T-helper 2 cell (primary cell): ENCODE measurements at regions not wholly inside any gene's neighbourhood (a gene's known extent, or its start where the extent isn't known, plus 50 kb on each side); places are given as distances from the start of the nearest gene placed in this dataset.
A peak's percentile ranks its signal among the peaks of the same experiment; 100 is the strongest.

Source experiments
- DNase-seq, 5 experiments: peaks; one replicate each; pipeline versions ENCODE4 v3.0.0 to v3.0.0-alpha.2; 2012 to 2022

DNA sequence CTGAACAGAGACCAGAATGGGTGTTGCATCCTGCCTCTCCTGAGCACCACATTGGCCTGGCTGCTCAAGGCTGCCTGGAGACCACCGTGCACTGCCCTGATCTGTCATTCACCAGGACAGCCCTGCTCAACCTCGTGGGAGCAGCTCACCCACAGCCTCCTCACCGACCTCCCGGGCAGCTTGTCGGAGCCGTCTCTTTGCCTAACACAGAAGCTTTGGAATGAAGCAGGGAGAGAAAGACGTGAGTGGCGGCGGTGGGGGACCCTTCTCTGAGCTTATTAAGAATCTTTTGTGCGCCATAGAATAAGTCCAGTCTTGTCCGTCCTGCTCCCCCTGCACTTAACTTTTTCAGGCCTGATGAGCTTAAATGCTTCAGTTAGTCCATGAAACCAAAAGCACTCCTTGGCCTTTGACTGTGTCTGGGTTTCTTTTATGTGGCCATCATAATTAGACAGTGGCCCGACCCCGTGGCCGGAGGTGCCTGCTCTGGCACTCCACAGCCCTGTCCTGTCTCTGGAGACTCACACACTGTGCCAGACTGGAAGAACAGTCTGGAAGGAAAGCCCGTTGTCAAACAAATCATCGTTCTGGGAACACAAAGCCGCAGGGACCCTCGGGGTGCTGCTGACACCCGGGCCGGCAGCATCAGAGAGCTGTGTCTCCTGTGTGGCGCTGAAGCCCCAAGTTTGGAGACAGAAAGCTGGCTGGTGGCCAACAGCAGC, 192.8 kb downstream of the BCOR start:
- no peak for DNase-seq

- no peak for DNase-seq
Measured at GRCh38 chrX:39905538-39905891, 192.2 kb downstream of the BCOR start.

GRCh38 chrX:39905946-39906345, 191.8 kb downstream of the BCOR start:
- no peak for DNase-seq

- no peak for DNase-seq
Measured at GRCh38 chrX:39907964-39908661, 189.6 kb downstream of the BCOR start.

GRCh38 chrX:39909996-39910395, 187.8 kb downstream of the BCOR start:
- no peak for DNase-seq

- no peak for DNase-seq
Measured at GRCh38 chrX:39910651-39911050, 187.1 kb downstream of the BCOR start.

- no peak for DNase-seq
Measured at GRCh38 chrX:39911278-39911897, 186.4 kb downstream of the BCOR start.

GRCh38 chrX:39912126-39912525, 185.6 kb downstream of the BCOR start:
- no peak for DNase-seq

DNA sequence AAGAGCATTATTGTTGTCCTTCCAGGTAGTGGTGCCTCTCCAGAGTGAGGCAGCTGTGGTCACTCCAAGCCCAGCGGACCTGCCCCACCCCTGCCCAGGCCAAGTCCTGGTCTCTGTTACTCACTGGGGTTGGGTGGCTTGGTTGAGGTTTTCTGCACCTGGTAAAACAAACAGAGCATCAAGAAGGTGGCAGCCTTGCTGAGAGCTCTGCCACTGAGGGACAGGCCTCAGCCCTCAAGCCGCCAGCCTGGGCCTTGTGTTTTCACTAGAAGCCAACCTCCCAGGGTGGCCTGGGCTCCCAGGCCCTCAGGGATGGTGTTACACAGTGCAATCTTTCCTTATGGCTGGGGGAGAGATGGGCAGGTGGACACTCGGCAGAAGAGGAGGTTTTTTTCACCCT, 182.7 kb downstream of the BCOR start:
- no peak for DNase-seq

GRCh38 chrX:39915596-39915995, 182.2 kb downstream of the BCOR start:
- no peak for DNase-seq

DNA sequence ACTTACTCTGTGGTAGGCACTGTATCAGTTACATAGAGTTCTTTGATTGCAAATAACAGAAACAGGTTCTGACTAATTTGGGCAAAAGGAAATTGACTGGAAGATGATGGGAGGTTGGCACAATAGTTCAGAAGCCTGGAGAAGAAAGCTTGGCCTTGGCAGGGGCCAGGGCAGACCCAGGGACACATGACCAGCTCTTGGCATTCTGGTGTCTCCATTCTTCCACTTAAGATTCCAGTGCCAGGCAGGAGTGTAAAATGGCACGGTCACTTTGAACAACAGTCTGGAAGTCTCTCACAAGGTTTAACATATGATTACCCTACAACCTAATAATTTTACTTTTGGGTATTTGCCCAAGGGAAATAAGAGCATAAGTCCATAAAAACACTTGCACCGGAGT, 175.9 kb downstream of the BCOR start:
- DNase-seq, result no peak

- DNase-seq, result no peak
Measured at GRCh38 chrX:39922488-39922887, 175.3 kb downstream of the BCOR start.

DNA sequence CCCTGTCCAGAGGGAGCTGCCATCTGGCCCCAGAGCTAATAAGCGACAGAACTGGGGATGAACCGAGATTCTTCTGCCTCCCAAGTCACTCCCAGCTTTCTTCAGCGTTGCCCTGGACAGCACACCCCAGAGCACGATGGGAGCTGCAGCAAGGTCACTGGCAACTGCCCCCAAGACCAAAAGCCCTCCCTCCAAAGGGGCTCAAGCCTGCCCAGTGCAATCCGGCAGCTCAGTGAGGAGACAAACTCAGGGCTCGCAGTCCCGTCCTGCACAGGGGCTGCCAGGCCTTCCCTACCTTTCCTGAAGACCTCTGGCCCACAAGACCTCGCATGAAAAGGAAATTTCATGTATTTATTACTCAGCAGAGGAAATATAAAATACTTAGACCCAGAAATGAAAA, 174.8 kb downstream of the BCOR start:
- no peak for DNase-seq

GRCh38 chrX:39927380-39927779, 170.4 kb downstream of the BCOR start:
- no peak for DNase-seq

DNA sequence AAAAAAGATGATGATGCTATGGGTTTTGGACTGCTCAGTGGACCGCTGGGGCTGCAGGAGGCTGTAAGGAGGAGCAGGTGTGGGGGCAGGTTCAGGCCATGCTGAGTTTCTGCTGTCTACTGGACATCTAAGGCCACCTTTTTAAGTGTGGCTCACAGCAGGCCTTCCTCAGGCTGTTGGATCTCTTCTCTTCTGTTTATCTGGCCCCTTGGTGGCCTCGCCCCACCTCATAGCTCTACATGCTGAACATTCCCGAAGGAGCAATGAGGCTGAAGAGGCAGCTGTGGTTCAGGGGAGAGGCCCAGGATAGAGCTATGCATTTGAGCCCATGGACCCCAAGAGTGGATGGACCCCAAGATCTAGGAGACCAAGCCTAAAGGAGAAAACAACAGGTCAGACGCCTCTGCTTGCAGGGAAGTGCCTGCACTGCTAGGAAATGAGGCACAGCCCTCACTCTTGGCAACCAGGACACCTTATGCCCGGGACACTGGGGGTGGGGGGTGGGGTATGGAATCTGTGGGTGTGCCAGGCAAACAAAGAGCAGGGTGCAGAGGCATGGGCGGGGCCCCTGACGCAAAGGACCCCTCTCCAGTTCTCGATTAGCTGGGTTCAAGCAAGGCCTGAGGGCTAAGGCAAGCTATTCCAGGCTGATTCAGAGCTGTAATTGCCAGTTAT, 168.9 kb downstream of the BCOR start:
- DNase-seq, result no peak

- no peak for DNase-seq
Measured at GRCh38 chrX:39929379-39930025, 168.3 kb downstream of the BCOR start.

DNA sequence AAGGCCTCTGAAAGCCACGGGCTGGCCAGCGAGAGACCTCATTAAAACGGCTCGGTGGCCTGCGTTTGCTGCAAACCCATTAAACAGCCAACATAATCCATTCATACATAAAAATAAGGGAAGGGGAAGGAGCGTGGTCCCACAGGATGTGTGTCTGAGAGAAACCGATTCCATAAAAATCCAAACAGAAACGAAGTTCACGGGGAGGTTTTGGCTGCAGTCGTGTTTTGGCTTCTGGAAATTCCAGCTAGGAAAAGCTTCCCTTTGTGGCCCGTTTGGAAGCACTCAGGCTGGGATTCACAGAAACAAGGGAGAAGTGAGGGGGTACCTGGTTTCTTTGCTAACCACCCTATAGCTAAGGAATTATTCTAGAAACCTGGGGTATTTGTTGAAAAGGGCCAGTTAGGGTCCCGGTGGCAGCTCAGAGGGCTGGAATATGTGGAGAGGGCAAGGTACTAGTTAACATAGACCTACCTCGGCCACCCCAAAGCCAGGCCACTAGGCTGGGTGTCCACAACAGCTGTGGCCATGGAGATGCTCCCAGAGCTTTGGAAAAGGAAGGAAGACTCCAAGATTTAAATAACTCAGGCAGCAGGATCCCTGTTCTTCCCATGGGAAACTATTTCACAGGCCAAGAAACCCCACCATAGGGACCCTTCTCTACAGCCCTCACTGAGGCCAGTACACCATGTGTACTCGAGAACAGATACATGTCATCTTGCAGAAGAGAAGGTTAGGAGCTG, 166.8 kb downstream of the BCOR start:
- DNase-seq, result no peak

- no peak for DNase-seq
Measured at GRCh38 chrX:39931529-39932282, 166.1 kb downstream of the BCOR start.

DNA sequence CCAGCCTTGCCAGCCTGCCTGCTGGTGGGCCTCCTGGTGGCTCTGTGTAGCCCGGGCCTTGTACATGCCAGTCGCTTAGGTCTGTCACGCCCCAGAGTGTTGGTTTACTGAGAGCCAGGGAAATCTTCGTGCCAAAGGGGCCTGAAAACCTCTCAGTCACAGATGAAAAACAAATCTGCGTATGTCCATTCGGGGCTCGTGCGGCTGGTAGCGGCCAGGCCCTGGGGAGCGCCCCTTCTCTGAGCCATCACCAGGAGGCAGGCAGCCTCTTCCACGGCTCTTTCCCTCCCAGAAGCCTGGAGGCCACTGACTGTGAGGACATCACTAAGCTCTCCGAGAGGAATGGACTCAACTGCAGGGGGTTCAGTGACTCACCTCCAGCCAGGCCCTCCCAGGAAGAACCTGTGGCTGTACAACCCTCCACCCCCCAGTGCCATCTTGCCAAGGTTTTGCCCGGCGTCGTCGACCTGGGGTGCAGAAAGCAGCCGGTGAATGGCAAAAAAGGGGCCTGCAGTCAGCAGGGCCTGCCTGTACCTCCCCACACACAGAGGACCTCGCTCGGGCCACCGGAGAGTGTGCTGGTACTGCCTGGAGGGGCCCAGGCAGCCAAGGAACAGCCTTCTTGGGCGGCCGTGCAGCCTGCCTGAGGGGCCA, 162.2 kb downstream of the BCOR start:
- DNase-seq, result no peak

DNA sequence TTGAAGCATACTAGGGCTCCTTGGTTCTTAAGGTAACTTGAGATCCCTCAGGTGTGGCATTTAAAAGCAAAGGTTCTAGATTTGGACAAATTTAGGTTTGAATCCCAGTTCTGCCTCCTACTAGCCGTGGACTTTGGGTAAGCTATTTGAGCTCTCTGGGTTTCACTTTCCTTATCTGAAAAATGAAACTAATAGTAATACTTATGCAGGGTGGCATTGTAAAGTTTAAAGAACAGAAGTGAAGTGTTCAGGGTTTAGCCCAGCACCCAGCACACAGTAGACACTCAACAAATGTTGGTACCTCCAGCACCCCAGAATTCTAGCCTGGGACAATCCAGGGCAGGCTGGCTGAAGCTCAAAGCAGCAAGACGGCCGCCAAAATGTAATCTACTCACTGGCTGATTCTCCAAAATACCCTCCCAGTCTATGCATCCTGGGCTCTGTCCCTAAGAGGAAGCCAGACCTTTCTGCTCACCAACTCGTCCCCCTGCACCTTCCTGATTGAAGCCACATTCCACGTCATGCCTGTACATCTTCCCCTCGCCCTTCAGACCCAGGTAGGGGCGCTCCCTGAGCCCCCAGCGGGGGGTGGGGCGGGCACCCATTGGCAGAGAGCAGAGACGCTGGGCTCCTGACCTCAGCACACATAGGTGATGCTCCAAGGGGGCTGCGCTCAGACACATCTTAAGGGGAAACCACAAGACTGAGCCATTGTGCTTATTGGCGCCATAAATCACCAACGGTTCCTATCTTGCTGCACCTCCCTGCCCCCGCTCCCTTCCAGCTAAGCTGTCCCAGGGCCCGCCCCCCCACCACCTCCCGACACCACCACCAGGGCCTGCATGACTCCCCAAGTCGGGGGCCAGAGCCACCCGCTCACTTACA, 160.6 kb downstream of the BCOR start:
- DNase-seq, result peak in 1 of 5 experiments; percentile 45
